NCI-H1048 (cell line): ENCODE measurements at regions not wholly inside any gene's neighbourhood (a gene's known extent, or its start where the extent isn't known, plus 50 kb on each side); places are given as distances from the start of the nearest gene placed in this dataset.

ENCODE experiments used
- DNase-seq: peaks from one replicate; lab custom pipeline; 2025; lab: John Stamatoyannopoulos, UW

GRCh38 chr6:9610620-9611415 lies 804.1 kb downstream of the TFAP2A start:
- DNase-seq: no peak

- DNase-seq: no peak
Measured at GRCh38 chr6:9606435-9607134, 808.3 kb downstream of the TFAP2A start.

- DNase-seq: no peak
Measured at GRCh38 chr6:9594746-9595145, 820.1 kb downstream of the TFAP2A start.

- DNase-seq: no peak
Measured at GRCh38 chr6:9593554-9593953, 821.3 kb downstream of the TFAP2A start.

GRCh38 chr6:9583753-9584352 lies 831.0 kb downstream of the TFAP2A start:
- DNase-seq: no peak

GRCh38 chr6:9581155-9581554 lies 833.7 kb downstream of the TFAP2A start:
- no peak for DNase-seq

- no peak for DNase-seq
Measured at GRCh38 chr6:9576521-9576920, 838.4 kb downstream of the TFAP2A start.

- DNase-seq: no peak
Measured at GRCh38 chr6:9566096-9566495, 848.8 kb downstream of the TFAP2A start.

- peak; percentile 53 for DNase-seq
Measured at GRCh38 chr6:9564021-9564420, 850.9 kb downstream of the TFAP2A start.

GRCh38 chr6:9563568-9563967 lies 851.3 kb downstream of the TFAP2A start:
- no peak for DNase-seq

GRCh38 chr6:9554806-9555205 lies 860.1 kb downstream of the TFAP2A start:
- no peak for DNase-seq

- no peak for DNase-seq
Measured at GRCh38 chr6:9554323-9554722, 860.6 kb downstream of the TFAP2A start.

GRCh38 chr6:9553002-9553401 lies 861.9 kb downstream of the TFAP2A start:
- no peak for DNase-seq

GRCh38 chr6:9543649-9544048 lies 871.2 kb downstream of the TFAP2A start:
- DNase-seq: no peak

GRCh38 chr6:9540534-9541126 lies 874.2 kb downstream of the TFAP2A start:
- DNase-seq: peak; percentile 6

GRCh38 chr6:9540126-9540525 lies 874.7 kb downstream of the TFAP2A start:
- DNase-seq: no peak

GRCh38 chr6:9539231-9539755 lies 875.6 kb downstream of the TFAP2A start:
- DNase-seq: no peak

GRCh38 chr6:9537381-9537780 lies 877.5 kb downstream of the TFAP2A start:
- DNase-seq: no peak

- DNase-seq: no peak
Measured at GRCh38 chr6:9535106-9535505, 879.8 kb downstream of the TFAP2A start.

- no peak for DNase-seq
Measured at GRCh38 chr6:9532621-9533557, 882.0 kb downstream of the TFAP2A start.

GRCh38 chr6:9527679-9528286 lies 887.1 kb downstream of the TFAP2A start:
- DNase-seq: no peak
